IMR-90 (cell line): ENCODE measurements at regions not wholly inside any gene's neighbourhood (a gene's known extent, or its start where the extent isn't known, plus 50 kb on each side); places are given as distances from the start of the nearest gene placed in this dataset.

Experiments
- ATAC-seq: fragments of 200-7000 bp; cut with Tn5 transposase; 2 replicates; pipeline ENCODE4 v1.9.1; 2020; ENCODE audit warnings: low read depth, mild to moderate bottlenecking, moderate library complexity
- BruUV-seq: library from RNA; stranded (reverse); fragments of 400-500 nt; replicated peaks from 2 replicates; lab custom pipeline; 2021; lab: Mats Ljungman, UMichigan
- CTCF ChIA-PET: fragments of 300-600 bp; formaldehyde crosslinking; extraction: SDS; loops from one replicate; lab custom pipeline; 2021; ENCODE audit warnings: antibody characterized with exemption; lab: Yijun Ruan, JAX
- POLR2A ChIA-PET: fragments of 300-600 bp; sonication (Branson Sonifier 250); formaldehyde crosslinking; loops from one replicate; lab custom pipeline; 2022; ENCODE audit warnings: antibody characterized with exemption; ENCODE audit not compliant: unreplicated experiment; lab: Charles Lee
- DNase-seq: peaks from one replicate; pipeline ENCODE4 v3.0.0; 2013
- H2AFZ ChIP-seq: replicated peaks from 2 replicates; pipeline ENCODE3; 2013; ENCODE audit warnings: low read length, mild to moderate bottlenecking; ENCODE audit not compliant: poor library complexity
- H2AK5ac ChIP-seq: 2 replicates; pipeline ENCODE4 v1.6.1; 2013; ENCODE audit warnings: low read depth, low read length, inconsistent platforms
- H2AK9ac ChIP-seq: replicated peaks from 2 replicates; pipeline ENCODE3; 2013; ENCODE audit warnings: mild to moderate bottlenecking, low read depth, low read length, moderate library complexity; ENCODE audit not compliant: poor library complexity
- H2BK120ac ChIP-seq: 2 replicates; pipeline ENCODE4 v1.6.1; 2013; ENCODE audit warnings: low read depth, low read length, inconsistent platforms
- H2BK15ac ChIP-seq: 3 replicates; pipeline ENCODE4 v1.6.1; 2013; ENCODE audit warnings: low read depth, low read length, inconsistent platforms
- H2BK20ac ChIP-seq: 2 replicates; pipeline ENCODE4 v1.6.1; 2013; ENCODE audit warnings: low read depth, mild to moderate bottlenecking, inconsistent platforms, low read length, moderate library complexity
- H2BK5ac ChIP-seq: 2 replicates; pipeline ENCODE4 v1.6.1; 2013; ENCODE audit warnings: mild to moderate bottlenecking, low read depth, low read length, inconsistent platforms; ENCODE audit not compliant: poor library complexity, severe bottlenecking
- H3K14ac ChIP-seq: replicated peaks from 2 replicates; pipeline ENCODE4 v1.6.1; 2013; ENCODE audit warnings: low read depth, low read length, inconsistent platforms
- H3K18ac ChIP-seq: 2 replicates; pipeline ENCODE4 v1.6.1; 2013; ENCODE audit warnings: low read depth, low read length, control low read depth
- H3K23ac ChIP-seq: 2 replicates; pipeline ENCODE4 v1.6.1; 2013; ENCODE audit warnings: low read depth, low read length, inconsistent platforms
- H3K27ac ChIP-seq: 2 replicates; pipeline ENCODE4 v1.5.1; 2013; ENCODE audit warnings: mild to moderate bottlenecking, control low read depth, low read length; ENCODE audit not compliant: insufficient read depth
- H3K27me3 ChIP-seq: 2 replicates; pipeline ENCODE4 v1.6.1; 2013; ENCODE audit warnings: low read length; ENCODE audit not compliant: control insufficient read depth, insufficient read depth
- H3K36me3 ChIP-seq: 2 replicates; pipeline ENCODE4 v1.6.1; 2013; ENCODE audit warnings: low read length, mixed read lengths; ENCODE audit not compliant: control insufficient read depth, insufficient read depth
- H3K4ac ChIP-seq: 2 replicates; pipeline ENCODE4 v1.6.1; 2013; ENCODE audit warnings: low read depth, low read length, inconsistent platforms
- H3K4me1 ChIP-seq: 2 replicates; pipeline ENCODE4 v1.6.1; 2013; ENCODE audit warnings: low read length, mixed read lengths; ENCODE audit not compliant: control insufficient read depth, insufficient read depth
- H3K4me2 ChIP-seq: 2 replicates; pipeline ENCODE4 v1.6.1; 2013; ENCODE audit warnings: low read depth, mild to moderate bottlenecking, control low read depth, low read length, moderate library complexity
- H3K4me3 ChIP-seq: 2 replicates; pipeline ENCODE4 v1.5.1; 2013; ENCODE audit warnings: low read depth, mild to moderate bottlenecking, control low read depth, low read length, moderate library complexity; ENCODE audit not compliant: insufficient read depth
- H3K56ac ChIP-seq: 2 replicates; pipeline ENCODE4 v1.6.1; 2013; ENCODE audit warnings: low read length, inconsistent platforms; ENCODE audit not compliant: insufficient read depth; ENCODE audit errors: extremely low read depth
- H3K79me1 ChIP-seq, 2 experiments: 2 replicates each; pipeline ENCODE4 v1.6.1; 2013; ENCODE audit warnings: low read length in 2 of 2, inconsistent platforms in 1 of 2, low read depth in 1 of 2
- H3K9ac ChIP-seq: 2 replicates; pipeline ENCODE4 v1.6.1; 2013; ENCODE audit warnings: low read depth, low read length, control low read depth
- H3K9me1 ChIP-seq: 2 replicates; pipeline ENCODE4 v1.6.1; 2013; ENCODE audit warnings: low read length, inconsistent platforms; ENCODE audit not compliant: insufficient read depth
- H3K9me3 ChIP-seq: 2 replicates; pipeline ENCODE4 v1.6.1; 2013; ENCODE audit warnings: low read length; ENCODE audit not compliant: control insufficient read depth, insufficient read depth
- H4K20me1 ChIP-seq: 2 replicates; pipeline ENCODE4 v1.6.1; 2013; ENCODE audit warnings: low read length, inconsistent platforms; ENCODE audit not compliant: insufficient read depth
- H4K5ac ChIP-seq: 2 replicates; pipeline ENCODE4 v1.6.1; 2013; ENCODE audit warnings: mild to moderate bottlenecking, low read depth, low read length, control low read depth
- H4K8ac ChIP-seq, 2 experiments: 2 replicates each; pipeline ENCODE4 v1.6.1; 2013; ENCODE audit warnings: low read depth in 2 of 2, low read length in 2 of 2, control low read depth in 1 of 2, inconsistent platforms in 1 of 2
- H4K91ac ChIP-seq: 2 replicates; pipeline ENCODE4 v1.6.1; 2013; ENCODE audit warnings: low read depth, low read length, inconsistent platforms; ENCODE audit not compliant: insufficient read depth
- BHLHE40 ChIP-seq: fragments of 150-350 bp; IDR thresholded peaks from 2 replicates; pipeline ENCODE4 v1.6.1; 2016; ENCODE audit warnings: mild to moderate bottlenecking, low read depth, low read length
- CEBPB ChIP-seq: IDR thresholded peaks from 2 replicates; pipeline ENCODE4 v1.6.1; 2012; ENCODE audit warnings: low read depth, low read length, improper control_type of control experiment
- CHD1 ChIP-seq: IDR thresholded peaks from 2 replicates; pipeline ENCODE4 v1.6.1; 2012; ENCODE audit warnings: low read depth, low read length, improper control_type of control experiment
- MAFK ChIP-seq: IDR thresholded peaks from 2 replicates; pipeline ENCODE4 v1.6.1; 2012; ENCODE audit warnings: low read depth, low read length, improper control_type of control experiment
- MAZ ChIP-seq: IDR thresholded peaks from 2 replicates; pipeline ENCODE4 v1.6.1; 2012; ENCODE audit warnings: low read depth, mild to moderate bottlenecking, low read length, improper control_type of control experiment, moderate library complexity, borderline replicate concordance
- MXI1 ChIP-seq: IDR thresholded peaks from 2 replicates; pipeline ENCODE4 v1.6.1; 2012; ENCODE audit warnings: low read depth, mild to moderate bottlenecking, low read length, moderate library complexity, borderline replicate concordance
- NFE2L2 ChIP-seq: fragments of 150-350 bp; IDR thresholded peaks from 2 replicates; pipeline ENCODE4 v1.6.1; 2016; ENCODE audit warnings: low read depth, mild to moderate bottlenecking, low read length
- POLR2A ChIP-seq: IDR thresholded peaks from 2 replicates; pipeline ENCODE4 v1.6.1; 2012; ENCODE audit warnings: mild to moderate bottlenecking, low read depth, low read length
- RAD21 ChIP-seq: IDR thresholded peaks from 2 replicates; pipeline ENCODE4 v1.6.1; 2012; ENCODE audit warnings: low read length, improper control_type of control experiment
- RCOR1 ChIP-seq: IDR thresholded peaks from 2 replicates; pipeline ENCODE4 v1.6.1; 2012; ENCODE audit warnings: mild to moderate bottlenecking, low read length, improper control_type of control experiment; ENCODE audit not compliant: insufficient replicate concordance
- RFX5 ChIP-seq: IDR thresholded peaks from 2 replicates; pipeline ENCODE4 v1.8.0; 2012; ENCODE audit warnings: low read depth, mild to moderate bottlenecking, low read length, moderate library complexity
- SMC3 ChIP-seq: fragments of 150-350 bp; IDR thresholded peaks from 2 replicates; pipeline ENCODE4 v1.6.1; 2016; ENCODE audit warnings: low read depth, mild to moderate bottlenecking, antibody characterized with exemption, low read length, moderate library complexity
- USF2 ChIP-seq: fragments of 150-350 bp; IDR thresholded peaks from 2 replicates; pipeline ENCODE4 v1.6.1; 2017; ENCODE audit warnings: mild to moderate bottlenecking, antibody characterized with exemption, low read length, low read depth
- WGBS, 2 experiments: methylation state at CpG; one replicate each; pipeline versions ENCODE4 v1.1.5 to v1.1.7; 2013; ENCODE audit warnings: missing lambda C conversion rate in 2 of 2; ENCODE audit not compliant: insufficient read length in 1 of 2; ENCODE audit errors: extremely low coverage in 2 of 2; 5-methylcytosine and 5-hydroxymethylcytosine counted together
- dilution Hi-C: fragments of 300-500 bp; cut with HindIII; formaldehyde crosslinking; loops from one replicate; pipeline ENCODE4 v1.14.3; 2018; ENCODE audit warnings: low sequenced_read_pairs; ENCODE audit not compliant: unreplicated experiment
- in situ Hi-C: fragments of 300-500 bp; cut with MboI; formaldehyde crosslinking; loops from 3 replicates; pipeline ENCODE4 v1.14.3; 2019; ENCODE audit warnings: low sequenced_read_pairs, inconsistent platforms, mixed read lengths
- intact Hi-C: fragments of 100-400 bp; cut with micrococcal nuclease; formaldehyde crosslinking; loops from 2 replicates; pipeline ENCODE4 v1.10.0; 2022
- TF ChIP-seq, protein P1 (sequence below): fragments of 150-350 bp; IDR thresholded peaks from 2 replicates; pipeline ENCODE4 v1.6.1; 2016; ENCODE audit warnings: low read depth, mild to moderate bottlenecking, low read length, moderate library complexity, borderline replicate concordance

DNA sequence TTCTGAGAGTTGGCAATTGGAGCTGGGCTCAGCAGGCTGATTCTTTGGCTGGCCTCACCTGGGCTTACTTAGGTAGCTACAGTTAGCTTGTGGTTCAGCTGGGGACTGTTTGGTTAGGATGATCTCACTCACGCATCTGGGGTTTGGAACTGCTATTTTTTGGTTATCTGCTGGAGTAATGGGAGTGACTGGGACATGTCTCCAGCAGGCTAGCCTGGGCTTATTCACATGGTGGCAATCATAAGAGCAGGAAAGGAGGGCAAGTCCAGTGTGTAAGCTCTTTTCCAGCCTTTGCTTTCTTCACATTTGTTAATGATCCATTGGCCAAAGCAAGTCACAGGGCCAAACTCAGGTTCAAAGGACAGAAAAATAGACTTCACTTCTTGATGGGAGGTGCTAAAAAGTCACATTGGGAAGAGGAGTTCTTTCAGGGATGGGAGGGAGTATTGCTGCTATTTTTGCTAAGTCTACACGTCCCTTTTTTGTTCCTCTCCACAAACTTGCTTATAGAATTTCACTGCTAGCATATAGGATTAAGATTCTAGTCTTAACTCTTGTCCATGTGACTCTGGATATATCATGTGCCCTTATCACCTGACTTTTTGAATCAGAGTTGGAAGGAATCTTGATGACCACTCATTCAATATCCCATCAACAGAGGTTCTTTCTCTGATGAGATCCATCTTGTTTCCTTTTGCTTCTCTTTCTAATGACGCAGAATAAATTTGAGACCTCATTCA is 174.0 kb downstream of the ZFP36L2 start:
- H4K20me1 ChIP-seq: no peaks in the 10 kb centered on the region
- no peak overlapping the region for H3K27ac ChIP-seq
- H4K91ac ChIP-seq: peak overlapping the region; percentile 43; the same call in 1 of the 2 replicates
- H3K23ac ChIP-seq: peak overlapping the region; percentile 50; the same call in 1 of the 2 replicates
- intact Hi-C loops (no loop called here), dilution Hi-C loops (no loop called here), in situ Hi-C loops (no loop called here)
- peak overlapping the region; percentile 67; the same call in 2 of the 3 replicates for H2BK15ac ChIP-seq
- H3K56ac ChIP-seq: no peak overlapping the region
- H2BK5ac ChIP-seq: peak overlapping the region; percentile 10
- H3K9me1 ChIP-seq: peaks cover 13% of the 10 kb centered on the region
- peak overlapping the region; percentile 38 for H2BK120ac ChIP-seq
- peak overlapping the region; percentile 69 for H2BK20ac ChIP-seq
- H2AFZ ChIP-seq: peak overlapping the region; percentile 11
- WGBS, 2 experiments: 100% methylated on average over 1 of the region's 3 CpGs; no CpG with 5 or more reads in 1 of the 2 experiments
- peak overlapping the region; percentile 41 for H2AK5ac ChIP-seq
- H3K9ac ChIP-seq: no peak overlapping the region
- H3K36me3 ChIP-seq: no peaks in the 10 kb centered on the region
- H3K18ac ChIP-seq: peak overlapping the region; percentile 50
- POLR2A ChIA-PET: no interaction called here
- H4K8ac ChIP-seq: peak overlapping the region; percentile 13 to 70; a peak in 2 of 4 replicates
- TF ChIP-seq CEBPB (no peak), BHLHE40 (no peak), CHD1 (no peak), NFE2L2 (no peak), RFX5 (no peak), RAD21 (no peak), MAFK (no peak), SMC3 (no peak), MXI1 (no peak), USF2 (no peak), POLR2A (no peak), MAZ (no peak), RCOR1 (no peak)
- TF ChIP-seq, protein P1, sequence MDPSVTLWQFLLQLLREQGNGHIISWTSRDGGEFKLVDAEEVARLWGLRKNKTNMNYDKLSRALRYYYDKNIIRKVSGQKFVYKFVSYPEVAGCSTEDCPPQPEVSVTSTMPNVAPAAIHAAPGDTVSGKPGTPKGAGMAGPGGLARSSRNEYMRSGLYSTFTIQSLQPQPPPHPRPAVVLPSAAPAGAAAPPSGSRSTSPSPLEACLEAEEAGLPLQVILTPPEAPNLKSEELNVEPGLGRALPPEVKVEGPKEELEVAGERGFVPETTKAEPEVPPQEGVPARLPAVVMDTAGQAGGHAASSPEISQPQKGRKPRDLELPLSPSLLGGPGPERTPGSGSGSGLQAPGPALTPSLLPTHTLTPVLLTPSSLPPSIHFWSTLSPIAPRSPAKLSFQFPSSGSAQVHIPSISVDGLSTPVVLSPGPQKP: no peak
- DNase-seq: no peak
- no peaks in the 10 kb centered on the region for H3K9me3 ChIP-seq
- peaks cover 15% of the 10 kb centered on the region for H3K4me1 ChIP-seq
- H3K4ac ChIP-seq: peak overlapping the region; percentile 75
- no peak overlapping the region for H3K4me3 ChIP-seq
- H3K27me3 ChIP-seq: no peaks in the 10 kb centered on the region; the same call in 1 of the 2 replicates
- H3K79me1 ChIP-seq: no peaks in the 10 kb centered on the region
- CTCF ChIA-PET: no interaction called here
- ATAC-seq: no peak
- peak overlapping the region; percentile 67 for H3K14ac ChIP-seq
- no peak overlapping the region for H3K4me2 ChIP-seq
- no TSS peak for BruUV-seq
- H2AK9ac ChIP-seq: no peak overlapping the region
- peak overlapping the region; percentile 39 for H4K5ac ChIP-seq
